ENCODE measurements at regions not wholly inside any gene's neighbourhood (a gene's known extent, or its start where the extent isn't known, plus 50 kb on each side); places are given as distances from the start of the nearest gene placed in this dataset.

DNA sequence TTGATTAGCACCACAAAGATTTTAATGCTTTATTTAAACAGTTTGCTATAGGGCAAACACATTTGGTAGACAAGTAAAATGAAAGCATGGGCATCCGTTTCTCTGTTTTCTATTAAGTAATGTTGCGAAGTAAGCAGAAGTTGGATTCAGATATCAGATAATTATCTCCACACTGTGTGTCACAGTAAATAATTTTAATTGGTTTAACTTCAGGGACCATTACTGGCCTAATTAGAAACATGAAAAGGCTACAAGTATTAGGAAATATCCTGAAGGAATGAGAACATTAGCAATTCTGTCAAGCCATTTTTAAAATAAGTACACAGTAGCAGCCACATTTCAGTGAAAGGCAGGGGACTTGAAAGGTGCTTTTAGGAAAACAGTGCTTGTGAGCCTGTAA is 975.4 kb downstream of the NR2F1-AS1 start:
- TF ChIP-seq, protein P1, sequence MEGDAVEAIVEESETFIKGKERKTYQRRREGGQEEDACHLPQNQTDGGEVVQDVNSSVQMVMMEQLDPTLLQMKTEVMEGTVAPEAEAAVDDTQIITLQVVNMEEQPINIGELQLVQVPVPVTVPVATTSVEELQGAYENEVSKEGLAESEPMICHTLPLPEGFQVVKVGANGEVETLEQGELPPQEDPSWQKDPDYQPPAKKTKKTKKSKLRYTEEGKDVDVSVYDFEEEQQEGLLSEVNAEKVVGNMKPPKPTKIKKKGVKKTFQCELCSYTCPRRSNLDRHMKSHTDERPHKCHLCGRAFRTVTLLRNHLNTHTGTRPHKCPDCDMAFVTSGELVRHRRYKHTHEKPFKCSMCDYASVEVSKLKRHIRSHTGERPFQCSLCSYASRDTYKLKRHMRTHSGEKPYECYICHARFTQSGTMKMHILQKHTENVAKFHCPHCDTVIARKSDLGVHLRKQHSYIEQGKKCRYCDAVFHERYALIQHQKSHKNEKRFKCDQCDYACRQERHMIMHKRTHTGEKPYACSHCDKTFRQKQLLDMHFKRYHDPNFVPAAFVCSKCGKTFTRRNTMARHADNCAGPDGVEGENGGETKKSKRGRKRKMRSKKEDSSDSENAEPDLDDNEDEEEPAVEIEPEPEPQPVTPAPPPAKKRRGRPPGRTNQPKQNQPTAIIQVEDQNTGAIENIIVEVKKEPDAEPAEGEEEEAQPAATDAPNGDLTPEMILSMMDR (IDR thresholded peaks at IDR 0.05): no peak
- Histone ChIP-seq H3K27me3 (no peaks in the 10 kb centered on the region), H3K4me1 (no peaks in the 10 kb centered on the region), H3K9me3 (no peaks in the 10 kb centered on the region), H3K27ac (no peak overlapping the region), H3K4me3 (no peak overlapping the region), H3K36me3 (no peaks in the 10 kb centered on the region)
- intact Hi-C loops (cut with DNase I): no loop called here
- DNase-seq (no peak), ATAC-seq (no peak), FAIRE-seq (no peak)
- WGBS, 2 donors: 58 to 81% methylated on average over 2 of the region's 2 CpGs

DNA sequence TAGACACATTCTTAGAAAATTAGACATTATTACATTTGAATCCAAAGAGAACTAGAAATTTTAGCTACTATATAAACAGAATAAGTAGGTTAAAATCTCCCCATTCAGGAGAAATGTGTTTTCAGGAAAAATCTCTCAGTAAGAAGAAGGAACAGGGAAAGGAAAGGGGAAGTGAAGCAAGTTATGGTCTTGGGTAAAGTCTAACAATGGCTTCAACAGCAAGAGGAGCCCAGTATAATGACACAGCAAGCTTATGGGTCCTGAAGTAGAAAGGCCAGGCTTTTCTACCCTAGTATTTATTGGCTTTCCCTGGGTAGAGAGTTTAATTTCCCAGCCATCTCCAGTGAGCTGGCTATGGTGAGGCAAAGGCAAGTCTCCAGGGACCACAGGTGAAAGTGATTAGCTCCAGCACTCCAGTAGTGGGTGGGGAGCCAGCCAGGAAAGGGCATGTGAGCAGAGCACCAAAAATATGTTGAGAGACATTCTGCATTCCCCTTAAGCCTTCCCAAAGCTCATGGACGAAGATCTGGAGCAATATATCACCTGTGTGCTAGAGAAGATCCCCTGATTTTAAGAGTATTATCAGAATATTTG is 981.7 kb downstream of the NR2F1-AS1 start:
- intact Hi-C loops (cut with DNase I): no loop called here
- TF ChIP-seq, protein P1 (IDR thresholded peaks at IDR 0.05): no peak
- H3K36me3 ChIP-seq: no peaks in the 10 kb centered on the region
- FAIRE-seq: no peak
- no peak overlapping the region for H3K4me3 ChIP-seq
- WGBS, 2 donors: 54 to 62% methylated on average over 1 of the region's 1 CpG
- no peak overlapping the region for H3K27ac ChIP-seq
- peaks cover 0 to 3% (median 0%) of the 10 kb centered on the region in 3 donors for H3K4me1 ChIP-seq
- no peak for ATAC-seq
- H3K9me3 ChIP-seq: no peaks in the 10 kb centered on the region
- no peaks in the 10 kb centered on the region for H3K27me3 ChIP-seq
- DNase-seq: no peak

DNA sequence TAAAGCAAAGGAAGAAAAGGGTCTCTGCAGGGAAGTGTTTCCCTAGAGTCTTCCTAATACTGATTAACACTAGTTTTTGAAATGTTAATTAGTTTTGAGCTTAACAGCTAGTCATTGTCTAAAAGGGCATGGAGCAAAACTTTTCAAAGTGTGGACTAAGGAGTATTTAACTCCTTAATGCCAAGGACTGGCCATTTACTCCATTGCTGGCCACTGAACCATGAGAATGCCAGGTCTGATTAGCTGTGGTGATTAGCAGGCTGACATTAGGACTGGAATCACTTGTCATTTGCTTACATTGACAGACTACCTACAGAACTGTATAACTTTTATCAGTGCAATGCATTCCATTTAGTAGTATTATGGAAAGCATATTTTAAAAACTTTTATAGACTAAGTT is 987.0 kb downstream of the NR2F1-AS1 start:
- no peak overlapping the region for H3K27ac ChIP-seq
- no peaks in the 10 kb centered on the region for H3K9me3 ChIP-seq
- H3K4me1 ChIP-seq: peaks cover 0 to 3% (median 0%) of the 10 kb centered on the region in 3 donors
- no peak overlapping the region for H3K4me3 ChIP-seq
- no peaks in the 10 kb centered on the region for H3K36me3 ChIP-seq
- DNase-seq (no peak), ATAC-seq (no peak), FAIRE-seq (no peak)
- intact Hi-C loops (cut with DNase I): no loop called here
- TF ChIP-seq, protein P1 (IDR thresholded peaks at IDR 0.05): no peak
- no peaks in the 10 kb centered on the region for H3K27me3 ChIP-seq

DNA sequence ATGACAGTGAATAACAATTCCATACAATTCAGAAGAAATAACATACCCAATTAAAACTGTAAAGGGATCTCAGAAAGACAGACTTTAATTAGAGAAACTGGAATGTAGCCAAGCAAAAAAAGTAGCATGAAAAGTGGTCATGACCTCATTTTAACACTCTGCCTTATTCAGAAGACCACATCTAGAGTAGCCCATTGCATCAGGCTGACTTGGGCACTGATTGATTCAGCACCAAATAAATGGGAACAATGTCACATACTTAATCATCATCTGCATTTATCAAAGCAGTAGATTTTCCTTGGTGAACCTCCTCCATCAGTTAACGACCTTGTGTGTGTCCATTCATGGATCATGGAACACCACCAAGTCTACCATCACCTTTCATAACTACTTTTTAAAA is 992.1 kb downstream of the NR2F1-AS1 start:
- no peak for ATAC-seq
- Histone ChIP-seq H3K36me3 (no peaks in the 10 kb centered on the region), H3K27me3 (no peaks in the 10 kb centered on the region), H3K9me3 (no peaks in the 10 kb centered on the region), H3K27ac (no peak overlapping the region), H3K4me3 (no peak overlapping the region), H3K4me1 (no peaks in the 10 kb centered on the region)
- WGBS, 2 donors: 28 to 31% methylated on average over 1 of the region's 1 CpG
- no peak for DNase-seq
- no peak for FAIRE-seq
- intact Hi-C loops (cut with DNase I): no loop called here
- TF ChIP-seq, protein P1 (IDR thresholded peaks at IDR 0.05): no peak

DNA sequence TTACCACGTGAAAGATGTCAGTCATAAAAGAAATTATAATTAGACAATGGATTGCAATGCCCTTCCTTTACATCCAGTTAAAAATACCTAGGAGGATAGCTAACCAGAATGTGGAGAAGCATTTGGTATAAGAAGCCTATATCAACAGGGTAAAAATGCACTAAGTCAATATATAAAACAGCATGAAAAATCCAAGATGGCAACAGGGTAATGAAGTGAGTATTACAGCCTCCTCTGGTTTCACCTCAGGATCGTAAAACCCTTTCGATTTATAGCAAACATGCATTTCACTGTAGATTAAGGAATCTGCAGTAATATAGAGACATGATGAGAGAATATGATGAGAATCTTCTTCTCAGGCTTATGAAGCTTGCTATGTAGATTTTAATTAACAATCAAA is 999.3 kb downstream of the NR2F1-AS1 start:
- Histone ChIP-seq H3K36me3 (no peaks in the 10 kb centered on the region), H3K9me3 (no peaks in the 10 kb centered on the region), H3K4me3 (no peak overlapping the region), H3K27me3 (no peaks in the 10 kb centered on the region), H3K27ac (no peak overlapping the region), H3K4me1 (no peaks in the 10 kb centered on the region)
- no peak for DNase-seq
- TF ChIP-seq, protein P1 (IDR thresholded peaks at IDR 0.05): no peak
- no peak for FAIRE-seq
- WGBS, 2 donors: 65 to 77% methylated on average over 3 of the region's 3 CpGs
- intact Hi-C loops (cut with DNase I): no loop called here
- no peak for ATAC-seq
